NB4 (cell line): ENCODE measurements at regions not wholly inside any gene's neighbourhood (a gene's known extent, or its start where the extent isn't known, plus 50 kb on each side); places are given as distances from the start of the nearest gene placed in this dataset.

Experiments used
- DNase-seq: peaks from one replicate; pipeline ENCODE4 v3.0.0; 2010; ENCODE audit warnings: low read depth
- H3K4me3 ChIP-seq: one replicate; pipeline ENCODE4 v1.5.1; 2011; ENCODE audit warnings: mild to moderate bottlenecking, low read depth, low read length, moderate library complexity
- CTCF ChIP-seq: IDR thresholded peaks from one replicate; pipeline ENCODE4 v1.5.1; 2012; ENCODE audit warnings: low read depth, low read length
- MAX ChIP-seq: IDR thresholded peaks from 2 replicates; pipeline ENCODE4 v1.6.1; 2011; ENCODE audit warnings: low read depth, low read length
- MYC ChIP-seq: IDR thresholded peaks from 2 replicates; pipeline ENCODE4 v1.6.1; 2011; ENCODE audit warnings: low read depth, low read length
- POLR2A ChIP-seq: IDR thresholded peaks from 2 replicates; pipeline ENCODE4 v1.6.1; 2011; ENCODE audit warnings: mild to moderate bottlenecking; ENCODE audit not compliant: insufficient read length; ENCODE audit errors: extremely low read depth

- TF ChIP-seq MYC (no peak), CTCF (no peak), POLR2A (no peak), MAX (no peak)
- DNase-seq: peak; percentile 6
- no peak overlapping the region for H3K4me3 ChIP-seq
Measured at GRCh38 chr6:130602151-130602770, 224.9 kb upstream of the SMLR1 start.

- DNase-seq: no peak
- no peak overlapping the region for H3K4me3 ChIP-seq
- no peak for TF ChIP-seq CTCF
- no peak for TF ChIP-seq POLR2A
- no peak for TF ChIP-seq MYC
- TF ChIP-seq MAX: no peak
Measured at GRCh38 chr6:130603391-130603790, 223.8 kb upstream of the SMLR1 start.

- H3K4me3 ChIP-seq: no peak overlapping the region
- TF ChIP-seq POLR2A (no peak), MAX (no peak), MYC (no peak), CTCF (no peak)
- DNase-seq: no peak
Measured at GRCh38 chr6:130604841-130605399, 222.3 kb upstream of the SMLR1 start.

- TF ChIP-seq POLR2A (no peak), MAX (no peak), CTCF (no peak), MYC (no peak)
- no peak for DNase-seq
- H3K4me3 ChIP-seq: no peak overlapping the region
Measured at GRCh38 chr6:130610303-130610702, 216.9 kb upstream of the SMLR1 start.

GRCh38 chr6:130611366-130611765 is 215.8 kb upstream of the SMLR1 start:
- H3K4me3 ChIP-seq: no peak overlapping the region
- TF ChIP-seq CTCF: no peak
- TF ChIP-seq MAX: no peak
- TF ChIP-seq POLR2A: no peak
- no peak for TF ChIP-seq MYC
- no peak for DNase-seq
